Brain pericyte (primary cell): ENCODE measurements at regions not wholly inside any gene's neighbourhood (a gene's known extent, or its start where the extent isn't known, plus 50 kb on each side); places are given as distances from the start of the nearest gene placed in this dataset.

Source experiments
- DNase-seq: peaks from one replicate; pipeline ENCODE4 v3.0.0-alpha.2; 2012; ENCODE audit warnings: low read depth, low spot score

DNA sequence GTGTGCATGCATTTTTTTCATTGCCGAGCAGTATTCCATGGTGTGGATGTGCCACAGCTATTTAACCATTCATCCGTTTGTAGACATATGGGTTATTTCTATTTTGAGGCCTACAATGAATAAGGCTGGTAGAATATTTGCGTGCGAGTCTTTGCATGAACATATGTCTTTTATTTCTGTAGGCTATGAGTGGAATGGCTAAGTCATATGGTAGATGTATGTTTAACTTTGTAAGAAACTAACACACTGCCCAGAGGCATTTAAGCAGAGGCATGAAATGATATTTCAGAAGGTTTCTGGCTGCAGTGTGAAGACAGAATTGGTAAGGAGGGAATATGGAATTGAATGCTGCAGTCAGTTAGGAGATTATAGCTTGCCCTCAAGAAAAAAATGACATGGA lies 457.4 kb upstream of the CDH4 start:
- DNase-seq = no peak

DNA sequence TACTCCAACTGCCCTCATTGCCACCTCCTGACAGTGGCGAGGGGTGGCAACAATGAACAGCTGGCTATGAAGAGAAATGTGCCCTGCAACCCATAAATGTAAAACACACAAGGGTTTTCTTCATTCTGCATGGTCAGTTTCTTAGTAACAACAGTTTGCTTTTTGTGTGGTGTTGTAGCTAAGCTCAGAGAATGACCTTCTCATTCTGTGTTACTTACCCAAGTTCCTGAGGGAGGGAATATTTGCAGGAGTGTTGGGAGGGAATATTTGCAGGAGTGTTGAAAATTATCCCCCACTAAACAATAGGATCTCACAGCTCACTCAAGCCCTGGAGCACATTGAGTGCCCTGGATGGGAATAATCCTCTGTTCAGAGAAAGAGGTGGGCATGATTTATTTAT lies 456.4 kb upstream of the CDH4 start:
- DNase-seq = no peak

DNA sequence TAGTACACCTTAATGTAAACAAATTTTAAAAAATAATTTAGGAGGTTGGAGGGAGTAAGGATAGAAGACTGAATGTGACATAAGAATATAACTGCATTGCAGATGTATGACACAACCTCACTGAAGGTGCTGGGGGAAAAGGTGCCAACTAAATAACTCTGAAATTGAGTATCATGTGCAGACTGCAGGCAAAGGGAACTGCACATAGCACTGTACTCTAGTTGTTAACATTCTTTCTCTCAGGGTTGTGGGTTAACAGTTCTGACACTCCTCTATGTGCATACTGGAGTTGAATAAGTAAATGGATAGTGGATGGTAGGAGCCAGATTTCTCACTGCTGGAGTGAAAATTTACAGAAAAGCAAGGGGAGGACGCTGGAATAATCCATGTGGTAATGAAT lies 451.9 kb upstream of the CDH4 start:
- no peak for DNase-seq

DNA sequence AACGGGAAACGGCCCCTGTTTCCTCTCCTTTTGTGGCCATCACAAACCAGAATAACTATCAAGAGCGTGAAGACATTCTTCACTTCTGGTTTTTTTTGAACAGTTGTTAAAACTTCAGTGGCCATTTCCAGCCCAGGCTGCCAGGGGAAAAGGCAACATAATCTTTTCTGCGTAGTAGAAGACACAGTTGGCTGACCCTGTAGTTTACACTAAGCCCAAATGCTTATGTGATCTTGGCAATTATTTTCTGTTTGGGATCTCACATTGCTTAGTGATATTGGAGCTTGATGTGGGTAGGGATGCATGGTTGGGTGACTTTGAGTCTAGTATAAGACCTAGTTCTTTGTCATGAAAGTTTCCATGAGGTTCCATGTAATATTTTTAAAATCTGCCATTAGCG lies 449.4 kb upstream of the CDH4 start:
- no peak for DNase-seq

DNA sequence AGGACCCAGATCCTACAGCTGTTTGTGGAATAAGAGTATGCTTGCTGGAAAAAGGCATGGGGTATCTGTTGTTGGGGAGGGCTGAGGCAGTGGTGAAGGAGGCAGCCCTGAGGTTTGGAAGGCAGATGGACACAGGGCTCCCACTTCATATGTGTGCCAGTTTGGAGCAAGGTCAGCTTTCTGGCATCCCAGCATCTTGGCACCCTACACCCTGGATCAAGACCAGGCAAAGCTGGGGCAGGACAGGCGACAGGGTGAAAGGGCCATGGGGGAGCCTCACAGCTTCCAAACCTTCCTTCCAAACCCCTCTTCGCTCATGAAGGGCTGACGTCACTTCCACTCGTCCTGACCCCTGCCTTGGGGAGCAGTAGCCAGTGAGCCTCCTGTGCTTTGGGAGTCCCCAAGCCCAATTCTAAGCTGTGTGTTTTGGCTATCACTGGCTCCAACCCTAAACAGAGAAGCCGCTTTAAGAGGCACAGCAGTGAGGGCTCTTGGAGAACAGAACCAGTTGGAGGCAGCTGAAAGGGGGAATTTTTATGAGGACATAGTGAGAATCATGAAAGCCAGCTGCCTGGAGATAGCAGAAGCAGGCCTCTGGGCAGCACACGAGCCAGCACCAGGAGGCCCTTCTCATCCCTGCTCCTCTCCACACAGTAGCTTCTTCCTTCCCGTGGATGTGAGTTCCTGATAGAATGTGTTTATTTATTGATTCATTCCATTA lies 448.6 kb upstream of the CDH4 start:
- no peak for DNase-seq

DNA sequence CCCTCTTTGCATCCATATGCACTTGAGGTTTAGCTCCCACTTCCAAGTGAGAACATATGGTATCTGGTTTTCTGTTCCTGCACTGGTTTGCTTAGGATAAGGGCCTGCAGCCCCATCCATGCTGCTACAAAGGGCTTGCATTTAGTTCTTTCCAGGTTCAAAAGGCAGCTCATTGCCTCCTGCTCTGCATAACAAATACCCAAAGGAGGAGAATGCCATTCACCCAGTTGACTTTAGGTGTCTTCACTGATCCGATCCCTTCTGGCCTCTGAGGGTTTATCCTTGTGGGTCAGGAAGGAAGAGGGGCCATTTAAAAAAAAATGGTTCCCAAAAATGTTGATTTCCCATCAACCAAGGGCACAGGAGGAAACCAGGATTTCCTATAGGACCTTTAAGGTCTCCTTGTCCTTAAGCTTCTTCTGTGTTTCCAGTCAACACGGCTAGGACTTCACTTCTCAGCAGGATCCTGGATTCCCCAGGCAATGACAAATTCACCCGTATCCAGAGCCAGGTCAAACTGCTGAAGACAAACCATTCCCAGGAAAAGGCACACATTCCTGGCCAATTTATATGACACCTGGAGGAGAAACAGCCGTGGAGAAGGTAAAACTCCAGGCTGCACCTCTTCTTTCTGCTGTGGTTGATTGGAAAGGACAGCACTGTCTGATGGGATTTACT lies 447.7 kb upstream of the CDH4 start:
- no peak for DNase-seq

DNA sequence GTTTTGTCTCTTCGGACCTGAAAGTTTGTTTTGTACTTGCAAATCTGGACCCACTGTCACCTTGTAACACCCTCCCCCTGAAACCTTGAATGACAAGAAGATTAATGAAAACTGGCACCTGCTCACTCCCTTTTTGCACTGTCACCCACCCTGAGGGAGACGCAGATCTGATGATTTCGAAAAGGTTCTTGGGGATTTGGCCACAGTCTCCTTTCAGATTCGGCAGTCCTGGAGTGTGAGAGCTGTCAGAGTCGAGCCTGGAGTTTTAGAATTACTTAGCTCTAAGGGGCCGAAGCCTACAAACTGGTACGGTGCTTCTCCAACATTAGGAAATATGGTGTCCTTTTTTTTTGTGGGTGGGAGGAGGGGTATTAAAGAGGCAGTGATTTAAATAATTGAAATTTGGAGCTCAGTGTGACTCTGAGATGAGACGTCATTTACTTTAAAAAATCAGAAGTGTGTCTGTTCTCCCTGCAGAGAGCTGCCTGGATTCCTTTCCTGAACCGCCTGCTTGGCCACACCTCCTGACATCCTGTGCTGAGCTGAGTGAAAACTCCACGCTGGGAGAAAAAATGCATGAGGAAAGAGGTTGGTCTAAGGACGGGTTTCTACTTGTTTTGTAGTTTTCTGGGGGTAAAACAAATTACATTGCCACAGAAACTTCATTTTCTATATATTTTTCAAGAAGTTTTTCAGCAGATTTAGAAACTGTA lies 447.0 kb upstream of the CDH4 start:
- DNase-seq = no peak

DNA sequence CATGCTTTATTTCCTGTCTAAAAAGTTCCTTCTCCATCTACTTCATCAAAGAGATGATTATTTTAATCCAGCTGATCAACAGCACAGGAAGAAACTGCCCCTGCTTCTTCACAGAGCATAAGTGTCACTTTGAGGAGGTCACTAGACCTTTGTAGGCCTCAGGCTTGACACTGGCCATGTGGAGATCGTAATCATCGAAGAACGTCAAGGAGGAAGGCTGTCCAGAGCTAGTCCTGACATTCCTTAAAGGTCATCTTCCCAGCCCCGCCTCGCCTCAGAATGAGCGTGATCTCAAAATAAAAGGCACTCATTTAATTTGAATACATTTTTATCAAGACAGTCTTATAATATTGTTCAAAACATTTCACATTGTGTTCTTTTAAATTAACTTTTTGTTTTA lies 445.7 kb upstream of the CDH4 start:
- no peak for DNase-seq

DNA sequence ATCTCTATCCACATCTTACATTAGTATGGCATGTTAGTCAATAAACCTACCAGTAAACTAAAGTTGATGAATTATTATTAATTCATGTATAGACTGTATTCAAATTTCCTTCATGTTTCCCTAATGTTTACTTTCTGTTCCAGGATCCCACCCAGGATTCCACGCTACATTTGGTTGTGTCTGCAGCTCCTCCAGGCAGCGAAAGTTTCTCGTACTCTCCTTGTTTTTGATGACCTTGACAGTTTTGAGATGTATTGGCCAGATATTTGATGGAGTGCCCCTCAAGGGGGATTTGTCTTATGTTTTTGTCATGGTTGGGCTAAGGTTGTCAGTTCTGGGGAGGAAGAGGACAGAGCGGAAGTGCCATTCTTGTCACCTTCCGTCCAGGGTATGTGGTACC lies 445.2 kb upstream of the CDH4 start:
- DNase-seq = no peak

DNA sequence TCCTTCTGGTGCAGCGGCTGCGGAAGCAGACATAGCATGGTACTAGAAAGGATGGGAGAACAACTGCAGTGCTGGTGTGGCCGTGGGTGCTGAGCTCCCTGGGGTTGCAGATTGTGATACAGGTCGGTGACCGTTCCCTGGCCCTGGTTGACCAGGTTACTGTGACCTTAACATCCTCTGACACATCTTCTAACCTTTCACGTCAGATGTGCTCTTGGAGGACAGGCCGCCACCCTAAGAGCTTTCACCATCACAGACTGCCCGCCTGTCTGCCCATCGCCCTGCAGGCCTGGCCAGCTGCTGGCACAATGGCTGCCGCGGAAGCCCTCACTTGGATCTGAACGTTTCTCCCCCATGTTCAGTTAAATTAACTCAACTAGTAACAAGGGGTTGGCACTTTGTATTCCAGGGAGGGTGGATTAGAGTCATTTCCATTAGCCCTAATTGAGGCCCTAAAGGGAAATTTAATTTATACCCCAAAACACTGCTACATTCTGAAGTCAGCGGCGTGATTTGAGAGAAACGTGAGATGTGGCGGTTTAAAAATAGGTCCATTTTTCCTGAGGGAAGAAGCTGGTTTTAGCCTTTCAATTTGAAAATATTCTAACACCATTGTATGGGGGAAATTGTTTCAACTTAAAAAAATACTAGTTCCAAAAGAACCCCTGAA lies 443.9 kb upstream of the CDH4 start:
- no peak for DNase-seq

DNA sequence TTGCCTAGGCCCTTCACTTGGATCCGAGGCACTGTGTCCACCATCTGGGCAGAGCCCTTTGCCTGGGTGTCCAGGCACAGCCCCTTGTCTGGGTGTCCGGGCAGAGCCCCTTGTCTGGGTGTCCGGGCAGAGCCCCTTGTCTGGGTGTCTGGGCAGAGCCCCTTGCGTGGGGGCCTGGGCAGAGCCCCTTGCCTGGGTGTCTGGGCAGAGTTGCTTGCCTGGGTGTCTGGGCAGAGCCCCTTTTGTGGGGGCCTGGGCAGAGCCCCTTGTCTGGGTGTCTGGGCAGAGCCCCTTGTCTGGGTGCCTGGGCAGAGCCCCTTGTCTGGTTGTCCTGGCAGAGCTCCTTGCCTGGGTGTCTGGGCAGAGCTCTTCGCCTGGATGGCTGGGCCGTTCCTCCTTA lies 443.4 kb upstream of the CDH4 start:
- DNase-seq = no peak

DNA sequence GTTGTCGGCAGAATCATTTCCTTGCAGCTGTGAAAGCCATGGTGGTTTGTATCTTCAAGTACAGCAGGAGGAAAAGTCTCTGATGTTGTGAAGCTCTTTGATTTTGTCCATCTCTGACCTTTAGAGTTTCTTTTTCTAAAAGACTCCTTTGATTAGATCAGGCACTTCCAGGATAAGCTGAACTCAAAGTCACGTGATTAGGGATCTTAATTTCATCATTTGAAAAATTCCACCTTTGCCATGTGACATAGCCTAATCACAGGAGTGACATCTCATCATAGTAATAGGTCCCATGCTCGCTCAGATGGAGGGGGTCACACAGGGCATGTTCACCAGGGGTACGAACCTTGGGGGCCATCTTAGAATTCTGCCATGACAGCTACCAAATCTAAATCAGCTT lies 441.5 kb upstream of the CDH4 start:
- no peak for DNase-seq

DNA sequence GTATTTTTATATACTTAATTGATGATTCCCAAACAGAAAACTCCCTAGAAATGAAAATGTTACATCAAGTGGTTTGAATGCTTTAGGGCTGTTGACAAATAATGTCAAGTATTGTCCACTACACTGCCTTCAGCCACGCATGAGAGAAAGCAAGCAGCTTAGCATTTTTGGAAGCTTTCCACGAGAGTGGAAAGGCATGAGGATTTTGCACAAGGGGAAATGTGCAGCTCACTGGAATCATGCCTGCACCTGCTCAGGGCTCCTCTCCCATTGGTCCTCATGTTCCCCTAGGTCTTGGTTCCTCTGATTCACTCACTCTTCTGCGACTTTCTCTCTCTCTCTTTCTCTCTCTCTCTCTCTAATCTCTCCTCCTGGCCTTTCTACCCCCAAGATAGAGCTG lies 439.5 kb upstream of the CDH4 start:
- DNase-seq = no peak

DNA sequence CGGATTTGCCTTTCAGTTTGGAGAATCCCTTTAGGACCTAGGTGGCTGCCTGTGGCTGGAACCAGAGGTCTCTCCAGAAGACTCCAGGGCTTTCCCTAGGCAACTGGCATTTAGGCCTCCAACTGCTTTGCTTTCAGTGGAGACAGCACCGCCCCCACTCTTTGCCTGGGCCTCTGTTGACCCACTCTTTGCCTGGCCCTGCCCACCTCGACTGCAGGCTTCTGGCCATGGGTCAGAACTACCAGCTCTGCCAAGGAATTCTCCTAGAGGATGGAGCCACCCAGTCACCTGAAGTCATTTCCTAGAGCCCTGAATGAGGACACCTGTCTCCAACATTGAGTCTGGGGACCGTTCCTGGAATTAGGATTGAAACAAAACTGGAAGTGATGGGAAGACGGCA lies 439.0 kb upstream of the CDH4 start:
- DNase-seq = no peak

DNA sequence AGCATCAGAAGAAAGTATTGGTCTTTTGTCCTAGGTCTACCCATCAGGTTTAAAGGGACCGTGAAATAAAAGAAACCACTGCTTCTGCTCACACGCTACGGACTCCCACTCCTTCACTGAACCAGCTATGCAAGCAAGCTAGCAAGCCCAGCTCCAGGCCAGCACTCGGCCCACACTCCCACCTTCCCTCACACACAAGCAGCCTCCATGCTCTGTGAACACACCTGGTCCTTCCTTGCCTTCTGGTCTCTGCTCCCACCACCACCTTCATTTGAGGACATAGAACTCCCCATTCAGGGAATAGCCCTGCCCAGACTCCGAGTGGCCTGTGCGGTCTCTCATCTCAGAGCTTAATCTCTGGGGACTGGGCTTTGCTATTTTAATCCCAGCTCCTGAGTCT lies 436.4 kb upstream of the CDH4 start:
- DNase-seq = no peak

DNA sequence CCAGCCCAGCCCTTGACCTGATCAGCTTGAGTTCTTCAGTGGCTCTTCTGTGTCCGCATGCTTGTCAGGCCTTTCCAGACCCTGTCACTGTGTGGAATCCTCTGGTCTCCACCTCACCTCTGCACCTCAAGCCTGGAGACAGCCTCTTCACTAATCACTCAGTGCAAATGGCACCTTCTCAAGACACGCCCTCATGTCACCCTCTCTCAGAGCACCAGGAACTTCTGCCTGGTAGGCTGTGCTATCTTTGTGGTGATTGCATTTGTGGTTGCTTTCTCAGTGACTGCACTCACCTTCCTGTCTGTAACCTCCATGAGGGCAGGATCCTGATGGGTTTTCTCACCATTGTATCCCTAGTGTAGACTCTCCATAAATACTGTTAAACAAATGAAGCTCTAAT lies 435.2 kb upstream of the CDH4 start:
- no peak for DNase-seq

DNA sequence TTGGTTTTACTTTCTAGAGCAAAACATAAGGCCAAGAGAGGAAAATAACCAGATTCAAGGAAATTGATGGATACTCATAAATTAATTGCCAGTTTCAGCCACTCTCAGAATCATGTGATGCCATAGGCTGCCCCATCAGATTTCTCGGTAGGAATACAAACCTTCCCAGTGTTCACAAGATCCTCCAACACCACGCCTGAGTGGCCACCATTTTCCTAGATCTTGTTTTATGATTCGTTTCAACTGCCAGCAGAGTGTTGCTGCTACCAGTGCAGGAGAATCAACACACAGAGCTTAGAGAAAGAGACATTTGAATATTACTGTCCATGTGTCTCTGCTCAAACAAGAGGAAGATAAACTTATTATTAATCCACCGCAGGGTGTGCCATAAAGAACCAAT lies 434.2 kb upstream of the CDH4 start:
- no peak for DNase-seq

DNA sequence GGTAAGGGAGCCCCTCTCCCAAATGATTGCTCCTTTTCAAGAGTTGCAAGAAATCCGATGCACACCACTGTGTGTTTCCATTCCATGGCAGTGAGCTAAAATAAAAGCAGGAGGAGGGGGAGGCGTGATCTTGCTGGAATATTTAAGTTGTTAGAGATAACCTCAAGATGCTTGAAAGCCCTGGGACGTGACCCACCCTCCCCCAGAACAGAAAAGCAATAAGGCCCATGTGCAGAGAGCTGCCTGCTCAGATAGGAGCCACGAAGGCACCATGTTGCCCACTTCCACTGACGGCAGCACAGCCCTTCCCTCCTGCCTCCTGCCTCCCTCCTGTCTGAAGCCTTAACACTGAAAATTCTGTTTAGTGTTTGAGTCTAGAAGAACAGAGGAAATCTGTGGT lies 432.6 kb upstream of the CDH4 start:
- no peak for DNase-seq

DNA sequence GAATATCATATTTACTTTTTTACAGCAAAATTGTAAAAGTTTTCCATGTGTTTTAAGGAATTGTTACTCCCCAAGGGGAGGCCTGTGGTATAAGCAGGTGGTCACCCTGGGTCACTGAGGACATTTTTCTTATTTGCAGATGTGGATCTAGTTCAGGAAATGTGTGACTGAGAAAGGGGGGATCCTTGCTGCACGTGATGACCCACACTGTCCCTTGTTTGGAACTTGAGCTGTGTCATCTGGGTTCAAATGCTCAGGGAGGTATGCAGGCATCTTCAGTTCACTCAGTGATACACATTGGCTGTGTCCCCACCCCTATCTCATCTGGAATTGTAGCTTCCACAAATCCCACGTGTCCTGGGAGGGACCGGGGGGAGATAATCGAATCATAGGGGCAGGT lies 431.9 kb upstream of the CDH4 start:
- DNase-seq = no peak

DNA sequence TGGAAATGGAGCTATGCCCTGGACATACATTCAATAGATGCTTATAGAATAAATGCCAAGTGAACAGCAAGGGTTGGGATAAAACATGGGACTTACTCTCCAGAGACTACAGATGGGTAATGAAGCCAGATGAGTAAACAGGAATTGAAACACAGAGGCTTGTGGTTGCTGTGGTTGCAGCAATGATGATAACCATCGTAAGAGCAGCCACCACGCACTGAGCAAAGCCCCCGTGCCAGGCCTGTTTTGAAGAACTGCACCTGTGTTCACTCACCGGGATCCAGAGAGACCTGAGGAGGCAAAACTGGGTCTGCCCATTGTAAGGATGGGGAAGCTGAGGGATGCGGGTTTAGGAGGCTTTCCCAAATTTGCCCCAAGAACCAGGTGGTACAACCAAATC lies 431.1 kb upstream of the CDH4 start:
- DNase-seq = no peak

DNA sequence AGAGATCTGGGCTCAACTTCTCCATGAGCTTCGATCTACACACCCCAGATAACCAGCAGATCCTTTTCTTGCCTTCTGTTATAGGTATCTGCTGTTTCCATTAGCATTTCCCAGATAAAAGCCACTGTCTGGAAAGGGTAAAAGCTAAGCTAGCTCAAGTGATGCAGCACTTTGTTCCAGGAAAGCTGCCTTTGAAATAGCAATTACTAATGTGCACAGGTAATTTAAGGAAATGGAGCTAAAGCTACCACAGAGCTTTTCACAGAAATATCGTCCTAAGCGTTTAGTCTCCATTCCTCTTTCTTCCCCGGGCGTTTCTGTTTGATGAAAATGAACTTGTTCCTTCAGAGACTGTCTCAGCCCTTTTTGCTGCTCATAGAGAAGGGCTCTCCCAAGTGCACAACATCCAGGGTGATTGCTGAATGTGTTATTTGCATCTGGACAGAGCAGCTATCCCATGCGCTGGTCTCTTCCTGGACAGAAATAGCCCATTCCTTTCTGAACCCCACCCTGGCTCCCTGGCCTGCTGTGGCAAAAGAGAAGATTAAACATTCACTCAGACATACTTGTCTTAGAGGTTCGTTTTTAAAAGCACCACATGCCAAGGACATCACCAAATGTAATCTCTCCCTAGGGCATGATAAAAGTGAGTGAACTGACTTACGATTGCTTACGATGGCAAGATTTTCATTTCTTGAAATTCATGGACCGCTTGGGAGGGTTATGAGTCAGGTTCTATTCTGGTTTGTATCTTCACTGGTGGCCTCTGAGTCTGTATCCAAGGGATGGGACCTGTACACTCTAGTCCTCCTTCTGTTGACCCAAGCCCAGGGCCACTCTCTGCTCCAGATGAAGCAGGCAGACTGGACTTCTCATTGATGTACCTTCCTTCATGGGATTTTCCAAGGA lies 429.1 kb upstream of the CDH4 start:
- DNase-seq = no peak

DNA sequence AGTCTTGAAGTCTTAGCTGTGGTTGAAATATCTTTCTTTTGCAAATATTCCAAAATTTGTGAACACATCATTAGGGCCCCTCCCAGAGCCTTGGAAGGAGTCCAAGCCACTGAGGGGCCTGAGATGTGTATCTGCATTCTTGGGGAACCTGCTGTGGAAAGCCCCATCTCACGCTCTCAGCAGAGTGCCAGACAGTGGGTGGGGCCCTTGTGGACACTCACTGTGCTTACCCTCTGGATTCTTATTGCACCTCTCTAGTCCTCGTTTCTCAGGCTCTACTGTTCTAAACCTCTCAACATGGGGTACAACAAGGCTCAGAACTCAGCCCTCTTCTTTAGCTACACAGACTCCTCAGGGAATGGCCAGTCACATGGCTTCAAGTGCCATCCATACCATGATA lies 416.2 kb upstream of the CDH4 start:
- DNase-seq = no peak
